Mammary epithelial cell (primary cell): ENCODE measurements at regions not wholly inside any gene's neighbourhood (a gene's known extent, or its start where the extent isn't known, plus 50 kb on each side); places are given as distances from the start of the nearest gene placed in this dataset.

Experiments
- CTCF ChIP-seq, 2 donors: IDR thresholded peaks in 1 of 2; conservative IDR thresholded peaks in 1 of 2; 2 replicates each; pipeline ENCODE4 v1.5.1; 2011 to 2012; ENCODE audit warnings: inconsistent platforms in 2 of 2, low read length in 2 of 2, mild to moderate bottlenecking in 2 of 2, control low read depth in 1 of 2, low read depth in 1 of 2; ENCODE audit not compliant: insufficient read depth in 1 of 2; ENCODE audit errors: extremely low read depth in 1 of 2
- EZH2 ChIP-seq: IDR thresholded peaks from 2 replicates; pipeline ENCODE4 v1.6.1; 2012; ENCODE audit warnings: low read length, inconsistent platforms, borderline replicate concordance

GRCh38 chr16:85199880-85200279, 87.6 kb upstream of the CIBAR2 start:
- TF ChIP-seq CTCF (conservative IDR thresholded peaks at IDR 0.05 in 1 of 2, IDR thresholded peaks at IDR 0.05 in 1 of 2; ENCODE audit: extremely low read depth in 1 of 2, insufficient read depth in 1 of 2, low read depth in 1 of 2, low read length in 2 of 2) (no peak), EZH2 (no peak)
